Tibial nerve (tissue), 3 donors: ENCODE measurements at regions not wholly inside any gene's neighbourhood (a gene's known extent, or its start where the extent isn't known, plus 50 kb on each side); places are given as distances from the start of the nearest gene placed in this dataset.

Experiments
- CTCF ChIP-seq, 5 experiments: fragments of 200-600 bp in 3 of 5; fragments of 450-650 bp in 2 of 5; sonication (generic) in 3 of 5; IDR thresholded peaks; one replicate each; pipeline ENCODE4 v1.5.1; 2016 to 2019; ENCODE audit warnings: antibody characterized with exemption in 5 of 5, mild to moderate bottlenecking in 3 of 5, moderate library complexity in 2 of 5
- POLR2A ChIP-seq, 2 donors: fragments of 450-650 bp; IDR thresholded peaks; one replicate each; pipeline ENCODE4 v1.6.1; 2017; ENCODE audit warnings: antibody characterized with exemption in 2 of 2, mild to moderate bottlenecking in 2 of 2, moderate library complexity in 2 of 2

GRCh38 chr1:67555461-67556296 lies 125.5 kb upstream of the SERBP1 start:
- TF ChIP-seq CTCF (IDR thresholded peaks at IDR 0.05) = no peak
- no peak for TF ChIP-seq POLR2A (IDR thresholded peaks at IDR 0.05)
